Stimulated activated naive CD8-positive, alpha-beta T cell treated with anti-CD3 and anti-CD28 coated beads, Interleukin-15, Interleukin-2, amounts not matched to agents 100 ng/mL and 50 ng/mL, for 24 hours (primary cell): ENCODE measurements at regions not wholly inside any gene's neighbourhood (a gene's known extent, or its start where the extent isn't known, plus 50 kb on each side); places are given as distances from the start of the nearest gene placed in this dataset.

Experiments
- H3K27ac Mint-ChIP-seq: one replicate; pipeline ENCODE4 v1.8.0; 2021; ENCODE audit warnings: mild to moderate bottlenecking, mixed read lengths
- H3K27me3 Mint-ChIP-seq: one replicate; pipeline ENCODE4 v1.8.0; 2021; ENCODE audit warnings: mixed read lengths
- H3K36me3 Mint-ChIP-seq: one replicate; pipeline ENCODE4 v1.8.0; 2021; ENCODE audit warnings: low read depth, mixed read lengths
- H3K4me1 Mint-ChIP-seq: one replicate; pipeline ENCODE4 v1.8.0; 2021; ENCODE audit warnings: low read depth, mixed read lengths
- H3K4me3 Mint-ChIP-seq: one replicate; pipeline ENCODE4 v1.8.0; 2021; ENCODE audit warnings: mild to moderate bottlenecking, mixed read lengths
- H3K9me3 Mint-ChIP-seq: one replicate; pipeline ENCODE4 v1.8.0; 2021; ENCODE audit warnings: mixed read lengths

DNA sequence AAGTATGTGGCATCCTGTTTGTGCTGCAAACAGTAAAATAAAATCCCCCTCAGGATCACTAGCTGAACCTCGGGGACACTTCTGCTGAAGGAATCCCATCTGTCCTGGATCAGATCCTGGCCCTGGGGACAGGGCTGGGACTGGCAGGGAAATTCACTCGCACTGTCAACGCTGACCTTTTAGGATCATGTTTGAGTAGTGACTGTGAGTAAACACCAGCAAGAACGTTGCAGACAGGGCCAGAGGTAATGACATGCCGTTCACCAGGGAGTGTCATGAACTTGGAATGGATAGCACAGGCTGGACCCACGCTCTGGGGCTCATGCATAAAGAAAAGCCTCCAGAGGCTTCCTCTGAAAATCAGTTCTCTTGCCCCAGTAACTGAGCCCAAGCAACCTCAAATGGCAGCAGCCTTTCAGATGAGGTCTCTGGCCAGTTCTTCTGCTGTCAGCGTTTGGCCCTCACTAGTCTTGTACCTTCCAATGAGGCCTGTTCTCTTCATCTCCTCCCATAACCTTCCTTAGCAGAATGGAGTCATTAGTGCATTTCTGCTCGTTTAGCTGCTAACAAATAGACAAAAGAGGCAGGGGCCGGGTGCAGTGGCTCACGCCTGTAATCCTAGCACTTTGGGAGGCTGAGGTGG lies 51.0 kb upstream of the BARX2 start:
- Mint-ChIP-seq H3K36me3 (no peaks in the 10 kb centered on the region), H3K27ac (no peak overlapping the region), H3K9me3 (no peaks in the 10 kb centered on the region), H3K27me3 (no peaks in the 10 kb centered on the region), H3K4me1 (no peaks in the 10 kb centered on the region), H3K4me3 (no peak overlapping the region)

GRCh38 chr11:129323896-129324502 lies 51.6 kb upstream of the BARX2 start:
- Mint-ChIP-seq H3K36me3 (no peaks in the 10 kb centered on the region), H3K4me1 (no peaks in the 10 kb centered on the region), H3K9me3 (no peaks in the 10 kb centered on the region), H3K27ac (no peak overlapping the region), H3K27me3 (no peaks in the 10 kb centered on the region), H3K4me3 (no peak overlapping the region)

GRCh38 chr11:129322941-129323340 lies 52.7 kb upstream of the BARX2 start:
- no peaks in the 10 kb centered on the region for H3K4me1 Mint-ChIP-seq
- no peaks in the 10 kb centered on the region for H3K36me3 Mint-ChIP-seq
- H3K4me3 Mint-ChIP-seq: no peak overlapping the region
- H3K27me3 Mint-ChIP-seq: no peaks in the 10 kb centered on the region
- no peaks in the 10 kb centered on the region for H3K9me3 Mint-ChIP-seq
- no peak overlapping the region for H3K27ac Mint-ChIP-seq

- Mint-ChIP-seq H3K9me3 (no peaks in the 10 kb centered on the region), H3K4me3 (no peak overlapping the region), H3K27me3 (no peaks in the 10 kb centered on the region), H3K27ac (no peak overlapping the region), H3K4me1 (no peaks in the 10 kb centered on the region), H3K36me3 (no peaks in the 10 kb centered on the region)
Observed at GRCh38 chr11:129321076-129321475, 54.6 kb upstream of the BARX2 start.

DNA sequence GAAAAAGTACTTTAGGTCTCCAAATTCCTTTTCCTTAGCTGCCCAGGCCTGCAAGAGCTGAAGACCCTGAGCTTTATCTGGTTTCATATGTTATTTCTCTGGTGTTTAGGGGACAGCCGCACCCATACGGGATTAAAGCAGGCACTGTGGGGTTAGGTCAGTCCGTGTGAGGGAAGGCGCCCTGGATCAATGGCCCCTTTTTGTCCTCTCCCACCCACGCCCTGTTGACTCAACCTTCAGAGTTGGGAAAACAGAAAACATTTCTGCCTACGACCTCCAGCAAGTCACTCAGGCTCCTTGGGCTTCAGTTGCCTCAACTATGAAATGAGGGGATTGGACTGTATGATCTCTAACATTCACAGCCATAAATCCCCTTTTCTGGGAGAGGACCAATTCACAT lies 55.2 kb upstream of the BARX2 start:
- H3K27me3 Mint-ChIP-seq: no peaks in the 10 kb centered on the region
- H3K4me3 Mint-ChIP-seq: no peak overlapping the region
- no peaks in the 10 kb centered on the region for H3K4me1 Mint-ChIP-seq
- no peak overlapping the region for H3K27ac Mint-ChIP-seq
- no peaks in the 10 kb centered on the region for H3K36me3 Mint-ChIP-seq
- no peaks in the 10 kb centered on the region for H3K9me3 Mint-ChIP-seq

DNA sequence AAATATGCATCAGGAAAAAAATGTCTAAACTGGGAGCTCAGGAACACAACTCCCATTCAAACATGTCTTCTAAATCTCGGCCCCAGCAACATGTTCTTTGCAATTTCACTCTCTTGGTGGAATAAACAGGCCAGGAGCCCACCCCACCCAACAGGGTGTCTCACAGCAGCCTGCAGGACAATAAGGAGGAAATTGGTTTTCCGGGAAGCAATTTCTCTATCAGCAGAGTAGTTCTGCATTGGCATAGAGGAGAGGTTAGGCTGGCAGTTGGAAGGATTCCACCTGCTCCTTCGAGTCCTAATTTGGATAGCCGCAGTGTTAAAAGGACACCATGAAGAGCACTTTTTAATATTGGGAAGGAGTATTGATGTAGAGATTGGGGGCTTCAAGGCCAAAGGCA lies 55.9 kb upstream of the BARX2 start:
- no peak overlapping the region for H3K4me3 Mint-ChIP-seq
- no peak overlapping the region for H3K27ac Mint-ChIP-seq
- H3K9me3 Mint-ChIP-seq: no peaks in the 10 kb centered on the region
- no peaks in the 10 kb centered on the region for H3K27me3 Mint-ChIP-seq
- no peaks in the 10 kb centered on the region for H3K36me3 Mint-ChIP-seq
- H3K4me1 Mint-ChIP-seq: no peaks in the 10 kb centered on the region

- Mint-ChIP-seq H3K27me3 (no peaks in the 10 kb centered on the region), H3K4me1 (no peaks in the 10 kb centered on the region), H3K27ac (no peak overlapping the region), H3K4me3 (no peak overlapping the region), H3K9me3 (no peaks in the 10 kb centered on the region), H3K36me3 (no peaks in the 10 kb centered on the region)
Observed at GRCh38 chr11:129319201-129319600, 56.4 kb upstream of the BARX2 start.

DNA sequence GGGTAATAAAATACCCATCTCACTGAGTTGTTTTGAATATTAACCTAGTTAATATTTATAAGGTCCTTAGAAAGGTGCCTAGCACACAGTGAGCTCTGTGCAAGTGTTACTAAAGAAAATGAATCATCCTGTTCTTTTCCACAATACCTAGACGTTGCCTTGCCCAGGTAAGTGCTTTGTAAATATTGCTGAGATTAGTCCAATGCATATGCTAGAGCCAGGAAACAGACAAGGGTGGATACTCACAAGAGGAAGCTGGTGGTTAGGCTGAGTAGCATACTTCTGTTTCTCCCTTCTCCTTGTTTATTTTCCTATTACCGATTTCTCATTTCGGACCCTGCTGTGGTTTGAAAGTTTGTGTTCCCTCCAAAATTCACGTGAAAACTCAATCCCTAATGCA lies 58.1 kb upstream of the BARX2 start:
- Mint-ChIP-seq H3K27me3 (no peaks in the 10 kb centered on the region), H3K4me1 (no peaks in the 10 kb centered on the region), H3K27ac (no peak overlapping the region), H3K36me3 (no peaks in the 10 kb centered on the region), H3K4me3 (no peak overlapping the region), H3K9me3 (no peaks in the 10 kb centered on the region)

GRCh38 chr11:129316781-129317180 lies 58.9 kb upstream of the BARX2 start:
- Mint-ChIP-seq H3K4me1 (no peaks in the 10 kb centered on the region), H3K36me3 (no peaks in the 10 kb centered on the region), H3K9me3 (no peaks in the 10 kb centered on the region), H3K27me3 (no peaks in the 10 kb centered on the region), H3K27ac (no peak overlapping the region), H3K4me3 (no peak overlapping the region)

- H3K27me3 Mint-ChIP-seq: no peaks in the 10 kb centered on the region
- H3K4me1 Mint-ChIP-seq: no peaks in the 10 kb centered on the region
- H3K27ac Mint-ChIP-seq: no peak overlapping the region
- H3K36me3 Mint-ChIP-seq: no peaks in the 10 kb centered on the region
- no peak overlapping the region for H3K4me3 Mint-ChIP-seq
- H3K9me3 Mint-ChIP-seq: no peaks in the 10 kb centered on the region
Observed at GRCh38 chr11:129315781-129316579, 59.7 kb upstream of the BARX2 start.

DNA sequence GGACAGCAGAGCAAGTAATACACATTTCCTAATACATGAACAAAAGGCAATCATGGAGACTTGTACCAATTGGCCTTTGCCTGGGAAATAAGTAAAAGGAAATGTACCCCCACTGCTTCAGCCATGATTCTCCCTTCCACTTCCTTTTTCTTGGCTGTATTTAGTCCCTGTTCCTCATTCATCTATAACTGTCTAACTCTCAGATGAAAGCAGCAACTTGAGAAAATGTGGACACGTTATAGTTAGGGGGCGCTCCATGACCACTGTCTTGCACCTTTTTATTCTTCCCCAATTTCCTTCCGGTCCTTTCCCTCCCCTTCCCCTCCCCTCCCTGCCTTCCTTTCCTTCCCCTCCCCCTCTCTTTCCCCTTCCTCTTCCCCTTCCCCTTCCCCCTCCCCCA lies 61.3 kb upstream of the BARX2 start:
- H3K4me1 Mint-ChIP-seq: no peaks in the 10 kb centered on the region
- H3K27me3 Mint-ChIP-seq: no peaks in the 10 kb centered on the region
- no peak overlapping the region for H3K27ac Mint-ChIP-seq
- H3K4me3 Mint-ChIP-seq: no peak overlapping the region
- no peaks in the 10 kb centered on the region for H3K36me3 Mint-ChIP-seq
- no peaks in the 10 kb centered on the region for H3K9me3 Mint-ChIP-seq

DNA sequence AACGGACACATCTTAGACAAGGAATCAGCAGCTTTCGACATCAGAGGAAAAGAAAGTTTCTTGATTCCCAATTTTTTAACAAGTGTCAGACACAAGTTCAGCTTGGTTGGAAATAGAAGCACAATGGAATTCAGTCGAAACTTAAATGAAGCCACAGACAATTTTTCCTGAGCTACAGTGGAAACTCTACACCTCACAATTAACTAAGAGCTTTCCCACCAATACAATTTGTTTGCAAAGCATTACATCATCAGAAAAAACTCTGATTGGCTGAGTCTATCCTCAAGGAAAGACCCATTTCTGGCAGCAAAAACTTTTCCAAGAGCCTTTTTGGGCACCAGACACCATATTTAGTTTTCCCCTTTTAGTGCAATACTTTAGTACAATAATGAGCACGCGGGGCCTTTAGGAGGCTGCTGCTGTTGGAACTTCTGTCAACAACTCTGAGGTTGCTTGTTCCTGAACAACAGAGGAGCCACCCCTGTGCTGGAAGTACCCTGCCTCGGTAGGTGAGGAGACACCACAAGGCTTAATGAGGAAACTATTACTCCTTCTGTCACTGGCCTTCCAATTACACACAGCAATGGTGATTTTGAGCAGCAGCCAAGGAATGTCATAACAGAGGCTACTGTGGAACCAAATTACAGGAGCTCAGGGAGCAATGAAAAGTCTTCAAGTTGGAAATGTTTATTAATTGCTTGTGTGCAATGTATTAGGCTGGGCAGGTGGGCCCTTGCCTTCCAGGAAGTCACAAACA lies 61.9 kb upstream of the BARX2 start:
- H3K4me3 Mint-ChIP-seq: no peak overlapping the region
- H3K27me3 Mint-ChIP-seq: no peaks in the 10 kb centered on the region
- no peaks in the 10 kb centered on the region for H3K9me3 Mint-ChIP-seq
- no peaks in the 10 kb centered on the region for H3K36me3 Mint-ChIP-seq
- H3K4me1 Mint-ChIP-seq: no peaks in the 10 kb centered on the region
- H3K27ac Mint-ChIP-seq: no peak overlapping the region

DNA sequence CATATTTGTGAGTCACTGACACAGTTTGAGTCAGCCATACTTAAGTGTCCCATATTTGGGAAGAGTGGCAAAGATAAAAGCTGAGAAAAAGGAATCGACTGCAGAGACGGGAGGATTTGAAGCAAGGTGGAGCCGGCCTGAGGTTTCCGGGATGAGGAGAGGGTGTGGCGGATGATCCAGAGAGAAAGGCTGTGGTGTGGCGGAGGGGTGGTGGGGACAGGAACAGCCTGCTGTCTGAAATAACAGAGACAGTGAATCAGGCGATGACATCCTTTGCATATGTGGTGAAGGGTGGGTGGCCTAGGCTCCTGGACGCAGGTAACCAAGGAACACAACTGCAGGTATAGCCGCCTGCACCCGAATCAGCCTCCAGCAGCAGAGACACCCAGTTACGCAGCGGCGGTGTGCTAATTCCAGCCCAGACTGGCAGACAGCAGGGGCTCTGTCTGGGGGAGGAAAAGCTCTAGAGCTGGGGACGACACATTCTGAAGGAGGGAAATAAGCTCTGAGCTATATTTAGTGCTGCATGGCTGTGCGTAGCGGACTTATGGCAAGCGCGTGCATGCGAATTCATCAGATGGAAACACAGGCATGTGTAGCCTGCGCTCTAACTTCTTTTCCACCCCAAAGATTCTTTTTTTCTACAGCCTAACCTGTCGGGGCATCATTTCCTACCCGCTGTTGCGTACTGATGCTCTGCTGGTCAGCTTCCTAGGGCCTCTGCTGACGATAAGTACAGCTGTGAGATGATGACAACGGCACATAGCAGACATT lies 62.7 kb upstream of the BARX2 start:
- H3K9me3 Mint-ChIP-seq: no peaks in the 10 kb centered on the region
- no peak overlapping the region for H3K4me3 Mint-ChIP-seq
- H3K36me3 Mint-ChIP-seq: no peaks in the 10 kb centered on the region
- H3K27me3 Mint-ChIP-seq: no peaks in the 10 kb centered on the region
- no peaks in the 10 kb centered on the region for H3K4me1 Mint-ChIP-seq
- H3K27ac Mint-ChIP-seq: no peak overlapping the region

DNA sequence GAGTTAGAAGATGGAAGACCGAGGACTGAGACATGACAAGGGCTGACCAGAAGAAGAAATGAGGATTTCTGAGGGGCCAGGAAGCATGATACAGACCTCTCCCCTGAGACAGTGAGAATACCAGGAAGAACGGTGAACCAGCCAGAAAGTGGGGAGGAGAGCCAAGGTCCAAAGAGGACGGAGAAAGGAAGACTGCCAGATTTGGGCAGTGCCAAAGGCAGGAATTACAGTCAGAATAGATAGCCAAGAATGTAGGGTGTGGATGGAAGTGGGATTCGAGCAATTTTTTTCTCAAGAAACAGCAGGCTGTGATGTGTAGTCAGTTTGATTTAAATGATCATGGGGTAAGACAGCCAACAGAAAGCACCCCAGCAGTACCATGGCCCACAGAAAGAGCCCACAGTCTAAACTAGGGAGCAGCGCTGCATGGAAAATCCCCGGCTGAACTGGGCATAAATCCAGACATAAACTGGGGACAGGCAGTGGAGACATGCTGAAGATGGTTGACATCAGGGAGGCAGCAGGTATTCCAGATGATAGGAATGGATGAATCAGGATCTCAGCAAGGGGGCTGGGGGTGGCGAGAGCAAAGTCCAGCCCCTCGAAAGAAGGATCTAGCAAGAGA lies 67.3 kb upstream of the BARX2 start:
- no peaks in the 10 kb centered on the region for H3K9me3 Mint-ChIP-seq
- no peak overlapping the region for H3K4me3 Mint-ChIP-seq
- H3K36me3 Mint-ChIP-seq: no peaks in the 10 kb centered on the region
- no peaks in the 10 kb centered on the region for H3K4me1 Mint-ChIP-seq
- H3K27me3 Mint-ChIP-seq: no peaks in the 10 kb centered on the region
- no peak overlapping the region for H3K27ac Mint-ChIP-seq
